ENCODE measurements at regions not wholly inside any gene's neighbourhood (a gene's known extent, or its start where the extent isn't known, plus 50 kb on each side); places are given as distances from the start of the nearest gene placed in this dataset.

DNA sequence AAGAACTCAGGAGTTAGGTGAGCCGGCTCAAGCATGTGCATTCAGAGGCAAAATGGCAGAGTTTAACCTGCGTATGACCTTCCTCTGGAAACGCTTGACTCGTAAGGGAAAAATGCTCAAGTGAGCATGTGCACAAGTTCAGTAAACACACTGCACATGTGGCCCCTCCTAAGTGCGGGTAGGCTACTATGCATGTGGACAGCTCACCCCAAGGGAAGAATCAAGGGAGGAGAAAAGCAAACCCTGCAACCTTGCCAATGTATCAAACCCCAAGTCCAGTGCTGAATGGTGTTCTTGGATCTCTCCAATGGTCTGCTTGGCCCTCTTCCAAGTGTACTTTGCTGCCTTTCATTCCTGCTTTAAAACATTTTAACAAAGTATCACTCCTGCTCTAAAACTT is 407.1 kb downstream of the ADAM29 start:
- TF ChIP-seq, protein P1, sequence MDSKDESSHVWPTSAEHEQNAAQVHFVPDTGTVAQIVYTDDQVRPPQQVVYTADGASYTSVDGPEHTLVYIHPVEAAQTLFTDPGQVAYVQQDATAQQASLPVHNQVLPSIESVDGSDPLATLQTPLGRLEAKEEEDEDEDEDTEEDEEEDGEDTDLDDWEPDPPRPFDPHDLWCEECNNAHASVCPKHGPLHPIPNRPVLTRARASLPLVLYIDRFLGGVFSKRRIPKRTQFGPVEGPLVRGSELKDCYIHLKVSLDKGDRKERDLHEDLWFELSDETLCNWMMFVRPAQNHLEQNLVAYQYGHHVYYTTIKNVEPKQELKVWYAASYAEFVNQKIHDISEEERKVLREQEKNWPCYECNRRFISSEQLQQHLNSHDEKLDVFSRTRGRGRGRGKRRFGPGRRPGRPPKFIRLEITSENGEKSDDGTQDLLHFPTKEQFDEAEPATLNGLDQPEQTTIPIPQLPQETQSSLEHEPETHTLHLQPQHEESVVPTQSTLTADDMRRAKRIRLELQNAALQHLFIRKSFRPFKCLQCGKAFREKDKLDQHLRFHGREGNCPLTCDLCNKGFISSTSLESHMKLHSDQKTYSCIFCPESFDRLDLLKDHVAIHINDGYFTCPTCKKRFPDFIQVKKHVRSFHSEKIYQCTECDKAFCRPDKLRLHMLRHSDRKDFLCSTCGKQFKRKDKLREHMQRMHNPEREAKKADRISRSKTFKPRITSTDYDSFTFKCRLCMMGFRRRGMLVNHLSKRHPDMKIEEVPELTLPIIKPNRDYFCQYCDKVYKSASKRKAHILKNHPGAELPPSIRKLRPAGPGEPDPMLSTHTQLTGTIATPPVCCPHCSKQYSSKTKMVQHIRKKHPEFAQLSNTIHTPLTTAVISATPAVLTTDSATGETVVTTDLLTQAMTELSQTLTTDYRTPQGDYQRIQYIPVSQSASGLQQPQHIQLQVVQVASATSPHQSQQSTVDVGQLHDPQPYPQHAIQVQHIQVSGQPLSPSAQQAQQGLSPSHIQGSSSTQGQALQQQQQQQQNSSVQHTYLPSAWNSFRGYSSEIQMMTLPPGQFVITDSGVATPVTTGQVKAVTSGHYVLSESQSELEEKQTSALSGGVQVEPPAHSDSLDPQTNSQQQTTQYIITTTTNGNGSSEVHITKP (tag by site-specific recombination; IDR thresholded peaks at IDR 0.05) = no peak
- TF ChIP-seq, protein P2, sequence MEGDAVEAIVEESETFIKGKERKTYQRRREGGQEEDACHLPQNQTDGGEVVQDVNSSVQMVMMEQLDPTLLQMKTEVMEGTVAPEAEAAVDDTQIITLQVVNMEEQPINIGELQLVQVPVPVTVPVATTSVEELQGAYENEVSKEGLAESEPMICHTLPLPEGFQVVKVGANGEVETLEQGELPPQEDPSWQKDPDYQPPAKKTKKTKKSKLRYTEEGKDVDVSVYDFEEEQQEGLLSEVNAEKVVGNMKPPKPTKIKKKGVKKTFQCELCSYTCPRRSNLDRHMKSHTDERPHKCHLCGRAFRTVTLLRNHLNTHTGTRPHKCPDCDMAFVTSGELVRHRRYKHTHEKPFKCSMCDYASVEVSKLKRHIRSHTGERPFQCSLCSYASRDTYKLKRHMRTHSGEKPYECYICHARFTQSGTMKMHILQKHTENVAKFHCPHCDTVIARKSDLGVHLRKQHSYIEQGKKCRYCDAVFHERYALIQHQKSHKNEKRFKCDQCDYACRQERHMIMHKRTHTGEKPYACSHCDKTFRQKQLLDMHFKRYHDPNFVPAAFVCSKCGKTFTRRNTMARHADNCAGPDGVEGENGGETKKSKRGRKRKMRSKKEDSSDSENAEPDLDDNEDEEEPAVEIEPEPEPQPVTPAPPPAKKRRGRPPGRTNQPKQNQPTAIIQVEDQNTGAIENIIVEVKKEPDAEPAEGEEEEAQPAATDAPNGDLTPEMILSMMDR (tag by site-specific recombination; IDR thresholded peaks at IDR 0.05) = no peak
- no peak for TF ChIP-seq ZNF114 (tag by site-specific recombination; IDR thresholded peaks at IDR 0.05)
- no peak for TF ChIP-seq BCL11B (tag by site-specific recombination; IDR thresholded peaks at IDR 0.05; ENCODE audit: low read depth)
- TF ChIP-seq ZFP41 (tag by site-specific recombination; IDR thresholded peaks at IDR 0.05; ENCODE audit: borderline replicate concordance) = no peak
- TF ChIP-seq, protein P3, sequence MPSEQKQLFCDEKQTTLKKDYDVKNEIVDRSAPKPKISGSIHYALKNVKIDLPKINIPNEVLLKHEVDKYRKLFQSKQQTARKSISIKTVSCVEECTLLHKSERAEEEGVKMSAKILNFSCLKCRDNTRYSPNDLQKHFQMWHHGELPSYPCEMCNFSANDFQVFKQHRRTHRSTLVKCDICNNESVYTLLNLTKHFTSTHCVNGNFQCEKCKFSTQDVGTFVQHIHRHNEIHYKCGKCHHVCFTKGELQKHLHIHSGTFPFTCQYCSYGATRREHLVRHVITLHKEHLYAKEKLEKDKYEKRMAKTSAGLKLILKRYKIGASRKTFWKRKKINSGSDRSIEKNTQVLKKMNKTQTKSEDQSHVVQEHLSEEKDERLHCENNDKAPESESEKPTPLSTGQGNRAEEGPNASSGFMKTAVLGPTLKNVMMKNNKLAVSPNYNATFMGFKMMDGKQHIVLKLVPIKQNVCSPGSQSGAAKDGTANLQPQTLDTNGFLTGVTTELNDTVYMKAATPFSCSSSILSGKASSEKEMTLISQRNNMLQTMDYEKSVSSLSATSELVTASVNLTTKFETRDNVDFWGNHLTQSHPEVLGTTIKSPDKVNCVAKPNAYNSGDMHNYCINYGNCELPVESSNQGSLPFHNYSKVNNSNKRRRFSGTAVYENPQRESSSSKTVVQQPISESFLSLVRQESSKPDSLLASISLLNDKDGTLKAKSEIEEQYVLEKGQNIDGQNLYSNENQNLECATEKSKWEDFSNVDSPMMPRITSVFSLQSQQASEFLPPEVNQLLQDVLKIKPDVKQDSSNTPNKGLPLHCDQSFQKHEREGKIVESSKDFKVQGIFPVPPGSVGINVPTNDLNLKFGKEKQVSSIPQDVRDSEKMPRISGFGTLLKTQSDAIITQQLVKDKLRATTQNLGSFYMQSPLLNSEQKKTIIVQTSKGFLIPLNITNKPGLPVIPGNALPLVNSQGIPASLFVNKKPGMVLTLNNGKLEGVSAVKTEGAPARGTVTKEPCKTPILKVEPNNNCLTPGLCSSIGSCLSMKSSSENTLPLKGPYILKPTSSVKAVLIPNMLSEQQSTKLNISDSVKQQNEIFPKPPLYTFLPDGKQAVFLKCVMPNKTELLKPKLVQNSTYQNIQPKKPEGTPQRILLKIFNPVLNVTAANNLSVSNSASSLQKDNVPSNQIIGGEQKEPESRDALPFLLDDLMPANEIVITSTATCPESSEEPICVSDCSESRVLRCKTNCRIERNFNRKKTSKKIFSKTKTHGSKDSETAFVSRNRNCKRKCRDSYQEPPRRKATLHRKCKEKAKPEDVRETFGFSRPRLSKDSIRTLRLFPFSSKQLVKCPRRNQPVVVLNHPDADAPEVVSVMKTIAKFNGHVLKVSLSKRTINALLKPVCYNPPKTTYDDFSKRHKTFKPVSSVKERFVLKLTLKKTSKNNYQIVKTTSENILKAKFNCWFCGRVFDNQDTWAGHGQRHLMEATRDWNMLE (tag by site-specific recombination; conservative IDR thresholded peaks at IDR 0.05; ENCODE audit: low read depth) = no peak
- TF ChIP-seq TRIM28 (IDR thresholded peaks at IDR 0.05; ENCODE audit: borderline replicate concordance, low read length) = no peak
- TF ChIP-seq, protein P4, sequence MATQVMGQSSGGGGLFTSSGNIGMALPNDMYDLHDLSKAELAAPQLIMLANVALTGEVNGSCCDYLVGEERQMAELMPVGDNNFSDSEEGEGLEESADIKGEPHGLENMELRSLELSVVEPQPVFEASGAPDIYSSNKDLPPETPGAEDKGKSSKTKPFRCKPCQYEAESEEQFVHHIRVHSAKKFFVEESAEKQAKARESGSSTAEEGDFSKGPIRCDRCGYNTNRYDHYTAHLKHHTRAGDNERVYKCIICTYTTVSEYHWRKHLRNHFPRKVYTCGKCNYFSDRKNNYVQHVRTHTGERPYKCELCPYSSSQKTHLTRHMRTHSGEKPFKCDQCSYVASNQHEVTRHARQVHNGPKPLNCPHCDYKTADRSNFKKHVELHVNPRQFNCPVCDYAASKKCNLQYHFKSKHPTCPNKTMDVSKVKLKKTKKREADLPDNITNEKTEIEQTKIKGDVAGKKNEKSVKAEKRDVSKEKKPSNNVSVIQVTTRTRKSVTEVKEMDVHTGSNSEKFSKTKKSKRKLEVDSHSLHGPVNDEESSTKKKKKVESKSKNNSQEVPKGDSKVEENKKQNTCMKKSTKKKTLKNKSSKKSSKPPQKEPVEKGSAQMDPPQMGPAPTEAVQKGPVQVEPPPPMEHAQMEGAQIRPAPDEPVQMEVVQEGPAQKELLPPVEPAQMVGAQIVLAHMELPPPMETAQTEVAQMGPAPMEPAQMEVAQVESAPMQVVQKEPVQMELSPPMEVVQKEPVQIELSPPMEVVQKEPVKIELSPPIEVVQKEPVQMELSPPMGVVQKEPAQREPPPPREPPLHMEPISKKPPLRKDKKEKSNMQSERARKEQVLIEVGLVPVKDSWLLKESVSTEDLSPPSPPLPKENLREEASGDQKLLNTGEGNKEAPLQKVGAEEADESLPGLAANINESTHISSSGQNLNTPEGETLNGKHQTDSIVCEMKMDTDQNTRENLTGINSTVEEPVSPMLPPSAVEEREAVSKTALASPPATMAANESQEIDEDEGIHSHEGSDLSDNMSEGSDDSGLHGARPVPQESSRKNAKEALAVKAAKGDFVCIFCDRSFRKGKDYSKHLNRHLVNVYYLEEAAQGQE (tag by site-specific recombination; IDR thresholded peaks at IDR 0.05) = no peak
- TF ChIP-seq, protein P5, sequence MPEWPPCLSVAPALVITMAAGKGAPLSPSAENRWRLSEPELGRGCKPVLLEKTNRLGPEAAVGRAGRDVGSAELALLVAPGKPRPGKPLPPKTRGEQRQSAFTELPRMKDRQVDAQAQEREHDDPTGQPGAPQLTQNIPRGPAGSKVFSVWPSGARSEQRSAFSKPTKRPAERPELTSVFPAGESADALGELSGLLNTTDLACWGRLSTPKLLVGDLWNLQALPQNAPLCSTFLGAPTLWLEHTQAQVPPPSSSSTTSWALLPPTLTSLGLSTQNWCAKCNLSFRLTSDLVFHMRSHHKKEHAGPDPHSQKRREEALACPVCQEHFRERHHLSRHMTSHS (tag by site-specific recombination; IDR thresholded peaks at IDR 0.05) = no peak

All from HEK293 (cell line).